Cardiac muscle cell (in vitro differentiated cells and primary cell): ENCODE measurements at regions not wholly inside any gene's neighbourhood (a gene's known extent, or its start where the extent isn't known, plus 50 kb on each side); places are given as distances from the start of the nearest gene placed in this dataset.
A peak's percentile ranks its signal among the peaks of the same experiment; 100 is the strongest.

Experiments
- DNase-seq, 2 donors: peaks; one replicate each; pipeline versions ENCODE4 v3.0.0 to v3.0.0-alpha.2; 2010 to 2017; ENCODE audit warnings: low read depth in 1 of 2, low spot score in 1 of 2
- H3K27ac ChIP-seq: fragments of 200-600 bp; sonication (generic); 2 replicates; pipeline ENCODE4 v1.5.1; 2016
- H3K27me3 ChIP-seq: fragments of 200-600 bp; sonication (generic); 2 replicates; pipeline ENCODE4 v1.6.0; 2016; ENCODE audit warnings: control low read depth
- H3K36me3 ChIP-seq: fragments of 200-600 bp; sonication (generic); 2 replicates; pipeline ENCODE4 v1.5.1; 2016; ENCODE audit warnings: control low read depth
- H3K4me1 ChIP-seq: fragments of 200-600 bp; sonication (generic); 2 replicates; pipeline ENCODE4 v1.8.1; 2017; ENCODE audit warnings: low read depth, mild to moderate bottlenecking, mixed run types
- H3K4me3 ChIP-seq: fragments of 200-600 bp; sonication (generic); 2 replicates; pipeline ENCODE4 v1.5.1; 2016; ENCODE audit warnings: mild to moderate bottlenecking
- H3K9me3 ChIP-seq: fragments of 200-600 bp; sonication (generic); 2 replicates; pipeline ENCODE4 v1.5.1; 2017; ENCODE audit warnings: low read depth, mild to moderate bottlenecking, control low read depth
- TF ChIP-seq, protein P1 (sequence below): IDR thresholded peaks from 2 replicates; pipeline ENCODE4 v1.5.1; 2012; ENCODE audit warnings: low read depth, mild to moderate bottlenecking, low read length

DNA sequence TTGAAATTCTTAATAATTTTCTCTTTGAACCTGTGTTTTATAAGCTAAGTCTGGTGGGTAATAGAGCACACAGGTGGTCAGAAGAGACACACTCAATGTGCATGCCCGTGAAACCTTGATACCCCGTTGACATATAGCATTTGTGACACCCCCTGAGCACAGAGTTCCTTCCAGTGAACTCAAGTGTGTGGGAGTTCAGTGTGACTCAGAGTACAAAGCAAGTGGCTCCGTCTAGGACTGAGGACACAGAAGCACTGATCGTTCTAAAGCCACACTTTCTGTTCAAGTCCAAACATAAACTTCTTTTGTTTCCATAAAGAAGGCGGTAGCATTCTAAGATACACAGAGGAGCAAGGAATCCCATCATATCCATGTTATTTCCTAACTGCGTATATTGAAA is 523.6 kb downstream of the PID1 start:
- DNase-seq, result peak in 1 of 2 donors; percentile 21
- Histone ChIP-seq H3K4me3 (no peak overlapping the region), H3K9me3 (no peaks in the 10 kb centered on the region)

DNA sequence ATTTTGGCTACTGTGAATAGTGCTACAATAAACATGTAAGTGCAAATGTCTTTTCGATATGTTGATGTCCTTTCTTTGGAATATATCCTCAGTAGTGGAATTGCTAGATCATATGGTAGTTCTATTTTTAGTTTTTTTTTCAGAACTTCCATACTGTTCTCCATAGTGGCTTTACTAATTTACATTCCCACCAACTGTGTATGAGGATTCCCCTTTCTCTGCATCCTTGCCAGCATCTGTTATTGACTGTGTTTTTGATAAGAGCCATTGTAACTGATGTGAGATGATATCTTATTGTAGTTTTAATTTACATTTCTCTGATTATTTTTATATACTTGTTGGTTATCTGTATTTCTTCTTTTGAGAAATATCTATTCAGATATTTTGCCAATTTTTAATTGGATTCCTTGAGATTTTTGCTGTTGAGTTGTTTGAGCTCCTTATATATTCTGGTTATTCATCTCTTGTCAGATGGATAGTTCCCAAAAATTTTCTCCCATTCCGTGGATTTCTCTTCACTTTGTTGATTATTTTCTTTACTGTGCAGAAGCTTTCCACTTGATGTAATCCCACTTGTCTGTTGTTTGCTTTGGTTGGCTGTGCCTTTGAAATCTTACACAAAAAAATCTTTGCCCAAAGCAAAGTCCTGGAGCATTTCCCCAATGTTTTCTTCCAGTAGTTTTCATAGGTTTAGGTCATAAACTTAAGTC is 532.3 kb downstream of the PID1 start:
- no peaks in the 10 kb centered on the region for H3K36me3 ChIP-seq
- no peak overlapping the region for H3K4me3 ChIP-seq
- TF ChIP-seq, protein P1, sequence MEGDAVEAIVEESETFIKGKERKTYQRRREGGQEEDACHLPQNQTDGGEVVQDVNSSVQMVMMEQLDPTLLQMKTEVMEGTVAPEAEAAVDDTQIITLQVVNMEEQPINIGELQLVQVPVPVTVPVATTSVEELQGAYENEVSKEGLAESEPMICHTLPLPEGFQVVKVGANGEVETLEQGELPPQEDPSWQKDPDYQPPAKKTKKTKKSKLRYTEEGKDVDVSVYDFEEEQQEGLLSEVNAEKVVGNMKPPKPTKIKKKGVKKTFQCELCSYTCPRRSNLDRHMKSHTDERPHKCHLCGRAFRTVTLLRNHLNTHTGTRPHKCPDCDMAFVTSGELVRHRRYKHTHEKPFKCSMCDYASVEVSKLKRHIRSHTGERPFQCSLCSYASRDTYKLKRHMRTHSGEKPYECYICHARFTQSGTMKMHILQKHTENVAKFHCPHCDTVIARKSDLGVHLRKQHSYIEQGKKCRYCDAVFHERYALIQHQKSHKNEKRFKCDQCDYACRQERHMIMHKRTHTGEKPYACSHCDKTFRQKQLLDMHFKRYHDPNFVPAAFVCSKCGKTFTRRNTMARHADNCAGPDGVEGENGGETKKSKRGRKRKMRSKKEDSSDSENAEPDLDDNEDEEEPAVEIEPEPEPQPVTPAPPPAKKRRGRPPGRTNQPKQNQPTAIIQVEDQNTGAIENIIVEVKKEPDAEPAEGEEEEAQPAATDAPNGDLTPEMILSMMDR, result no peak
- no peaks in the 10 kb centered on the region for H3K27me3 ChIP-seq
- no peaks in the 10 kb centered on the region for H3K9me3 ChIP-seq
- no peaks in the 10 kb centered on the region for H3K4me1 ChIP-seq
- no peak for DNase-seq
- no peak overlapping the region for H3K27ac ChIP-seq

More for the DNA sequence above, 523.6 kb downstream of the PID1 start:
- Histone ChIP-seq H3K36me3 (no peaks in the 10 kb centered on the region), H3K27me3 (no peaks in the 10 kb centered on the region), H3K4me1 (no peaks in the 10 kb centered on the region), H3K27ac (no peak overlapping the region)
- TF ChIP-seq, protein P1, result no peak

DNA sequence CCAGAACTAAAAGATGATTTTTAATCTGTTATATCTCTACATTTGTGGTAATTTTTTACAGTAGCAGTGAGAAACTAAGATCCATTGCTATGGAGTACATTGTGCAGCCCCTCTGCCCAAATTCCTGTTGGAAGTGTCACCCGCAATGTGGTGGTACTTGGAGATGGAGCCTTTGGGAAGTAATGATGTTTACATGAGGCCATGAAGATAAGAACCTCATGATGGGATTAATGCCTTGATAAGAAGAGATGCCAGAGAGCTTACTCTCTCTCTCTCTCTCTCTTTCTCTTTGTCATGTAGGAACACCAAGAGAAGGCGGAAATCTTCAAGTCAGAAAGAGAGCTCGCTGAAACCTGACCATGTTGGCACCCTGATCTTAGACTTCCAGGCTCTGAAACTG is 535.4 kb downstream of the PID1 start:
- Histone ChIP-seq H3K4me1 (no peaks in the 10 kb centered on the region), H3K4me3 (no peak overlapping the region), H3K36me3 (no peaks in the 10 kb centered on the region), H3K9me3 (no peaks in the 10 kb centered on the region), H3K27me3 (no peaks in the 10 kb centered on the region), H3K27ac (no peak overlapping the region)
- TF ChIP-seq, protein P1, result no peak
- no peak for DNase-seq

DNA sequence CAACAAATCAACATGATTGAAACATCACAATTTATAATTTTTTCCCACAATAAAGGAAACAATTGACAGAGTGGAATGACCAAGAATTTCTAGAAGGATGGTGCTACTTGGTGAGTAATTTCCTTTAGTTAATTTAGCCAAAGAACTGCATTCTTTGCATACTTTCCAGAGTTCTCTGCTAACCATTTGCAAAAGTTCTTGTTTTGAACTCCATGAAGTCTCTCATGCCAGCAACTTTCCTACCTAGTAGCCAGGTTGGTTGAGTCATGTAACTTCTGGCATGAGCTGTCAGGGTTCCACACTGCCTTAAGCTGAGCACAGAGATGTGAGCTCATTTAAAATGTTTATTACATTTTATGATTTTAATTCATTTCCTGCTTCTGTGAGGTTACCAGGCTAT is 539.6 kb downstream of the PID1 start:
- DNase-seq, result peak in 1 of 2 donors; percentile 82

DNA sequence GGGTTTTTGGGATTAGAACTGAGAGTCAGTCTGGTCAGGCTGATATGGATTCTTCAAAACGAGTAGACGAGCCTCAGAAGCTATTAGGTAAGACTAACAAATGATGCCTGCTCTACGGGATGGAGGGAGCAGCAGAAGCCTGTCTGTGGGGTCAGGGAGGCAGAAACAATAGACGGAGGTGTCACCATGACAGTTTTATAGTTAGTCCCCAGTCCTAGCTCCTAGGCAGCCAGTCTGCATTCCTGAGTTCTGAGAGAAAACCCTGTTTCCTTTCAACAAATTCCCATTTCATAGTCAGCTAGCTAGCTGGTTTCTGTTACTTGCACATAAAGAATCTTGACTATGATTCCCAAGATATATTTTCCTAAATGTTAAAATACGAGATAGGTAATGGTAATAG is 542.1 kb downstream of the PID1 start:
- no peaks in the 10 kb centered on the region for H3K9me3 ChIP-seq
- H3K36me3 ChIP-seq, result no peaks in the 10 kb centered on the region
- H3K4me3 ChIP-seq, result no peak overlapping the region
- no peaks in the 10 kb centered on the region for H3K4me1 ChIP-seq
- H3K27ac ChIP-seq, result no peak overlapping the region
- no peaks in the 10 kb centered on the region for H3K27me3 ChIP-seq
- DNase-seq, result no peak
- TF ChIP-seq, protein P1, result no peak

More for the DNA sequence above, 539.6 kb downstream of the PID1 start:
- H3K27me3 ChIP-seq, result no peaks in the 10 kb centered on the region
- H3K4me1 ChIP-seq, result no peaks in the 10 kb centered on the region
- TF ChIP-seq, protein P1, result no peak
- no peak overlapping the region for H3K27ac ChIP-seq
- H3K9me3 ChIP-seq, result no peaks in the 10 kb centered on the region
- H3K4me3 ChIP-seq, result no peak overlapping the region
- H3K36me3 ChIP-seq, result no peaks in the 10 kb centered on the region
